H1 (cell line): ENCODE measurements at regions not wholly inside any gene's neighbourhood (a gene's known extent, or its start where the extent isn't known, plus 50 kb on each side); places are given as distances from the start of the nearest gene placed in this dataset.

Experiments
- CTCF ChIA-PET: fragments of 300-600 bp; sonication (Branson Sonifier 250); formaldehyde crosslinking; loops from one replicate; lab custom pipeline; 2021; ENCODE audit not compliant: partially characterized antibody; lab: Charles Lee
- POLR2A ChIA-PET: fragments of 300-600 bp; sonication (Branson Sonifier 250); formaldehyde crosslinking; loops from one replicate; lab custom pipeline; 2021; ENCODE audit warnings: inconsistent platforms; ENCODE audit not compliant: partially characterized antibody; lab: Charles Lee
- DNase-seq, 2 experiments: peaks; one replicate each; pipeline versions ENCODE4 v3.0.0 to v3.0.0-alpha.2; 2010 to 2022; ENCODE audit warnings: low spot score in 2 of 2, low read depth in 1 of 2, mixed read lengths in 1 of 2
- FAIRE-seq: peaks from 2 replicates; lab custom pipeline; 2011; peaks lifted over from hg19 to GRCh38; lab: Jason Lieb, UNC
- H2AFZ ChIP-seq: 2 replicates; pipeline ENCODE4 v1.8.1; 2012; ENCODE audit warnings: low read length, inconsistent platforms
- H2AK5ac ChIP-seq: 2 replicates; pipeline ENCODE4 v1.6.1; 2013; ENCODE audit warnings: low read depth, low read length
- H2BK120ac ChIP-seq: replicated peaks from 2 replicates; pipeline ENCODE3; 2013; ENCODE audit warnings: low read depth, low read length, inconsistent platforms
- H2BK12ac ChIP-seq: 2 replicates; pipeline ENCODE4 v1.6.1; 2013; ENCODE audit warnings: low read depth, low read length
- H2BK15ac ChIP-seq: 2 replicates; pipeline ENCODE4 v1.6.1; 2013; ENCODE audit warnings: low read length
- H2BK20ac ChIP-seq: 2 replicates; pipeline ENCODE4 v1.6.1; 2013; ENCODE audit warnings: low read length
- H2BK5ac ChIP-seq: 2 replicates; pipeline ENCODE4 v1.6.1; 2013; ENCODE audit warnings: low read depth, low read length
- H3K14ac ChIP-seq: 2 replicates; pipeline ENCODE4 v1.6.1; 2013; ENCODE audit warnings: inconsistent platforms; ENCODE audit not compliant: insufficient read length
- H3K18ac ChIP-seq: 2 replicates; pipeline ENCODE4 v1.6.1; 2013; ENCODE audit warnings: low read length; ENCODE audit errors: extremely low read depth
- H3K23ac ChIP-seq: 2 replicates; pipeline ENCODE4 v1.6.1; 2013; ENCODE audit warnings: inconsistent platforms; ENCODE audit not compliant: insufficient read length
- H3K23me2 ChIP-seq: 2 replicates; pipeline ENCODE4 v1.6.1; 2013; ENCODE audit warnings: low read depth, low read length
- H3K27ac ChIP-seq: 2 replicates; pipeline ENCODE4 v1.6.1; 2011; ENCODE audit warnings: low read depth, low read length, inconsistent platforms
- H3K27me3 ChIP-seq, 4 experiments: replicated peaks in 1 of 4; 1 replicate in 1 of 4; 2 replicates in 3 of 4; pipeline versions ENCODE4 v1.6.1 to v1.8.1; 2011 to 2013; ENCODE audit warnings: low read length in 3 of 4, mild to moderate bottlenecking in 3 of 4, inconsistent platforms in 2 of 4, mixed read lengths in 2 of 4, moderate library complexity in 1 of 4; ENCODE audit not compliant: control insufficient read depth in 3 of 4, insufficient read depth in 3 of 4; ENCODE audit errors: extremely low read depth in 1 of 4
- H3K36me3 ChIP-seq, 4 experiments: 2 replicates each; pipeline versions ENCODE4 v1.6.1 to v1.8.1; 2011 to 2013; ENCODE audit warnings: mild to moderate bottlenecking in 4 of 4, low read length in 3 of 4, moderate library complexity in 2 of 4, control low read depth in 1 of 4, inconsistent platforms in 1 of 4; ENCODE audit not compliant: insufficient read depth in 4 of 4, control insufficient read depth in 2 of 4
- H3K4ac ChIP-seq: replicated peaks from 2 replicates; pipeline ENCODE3; 2013; ENCODE audit warnings: low read length, low read depth, mixed read lengths, inconsistent platforms; ENCODE audit not compliant: insufficient read length
- H3K4me1 ChIP-seq, 4 experiments: replicated peaks in 1 of 4; 1 replicate in 1 of 4; 2 replicates in 3 of 4; pipeline versions ENCODE4 v1.6.1 to v1.8.1; 2011 to 2013; ENCODE audit warnings: low read length in 3 of 4, inconsistent platforms in 2 of 4, mixed read lengths in 1 of 4; ENCODE audit not compliant: insufficient read depth in 4 of 4, control insufficient read depth in 3 of 4
- H3K4me2 ChIP-seq, 2 experiments: 2 replicates each; pipeline versions ENCODE4 v1.6.1 to v1.8.1; 2011 to 2013; ENCODE audit warnings: low read depth in 2 of 2, low read length in 2 of 2, control low read depth in 1 of 2, inconsistent platforms in 1 of 2, mild to moderate bottlenecking in 1 of 2; ENCODE audit not compliant: insufficient read depth in 1 of 2
- H3K4me3 ChIP-seq, 4 experiments: fragments of 200-600, 300-600 bp in 1 of 4; sonication (generic), shearing (Covaris generic), sonication (Bioruptor Twin) in 1 of 4; 2 replicates each; pipeline versions ENCODE4 v1.5.1 to v1.8.1; 2011 to 2016; ENCODE audit warnings: low read length in 4 of 4, low read depth in 3 of 4, control low read depth in 2 of 4, inconsistent platforms in 2 of 4, mild to moderate bottlenecking in 2 of 4, mixed read lengths in 1 of 4, moderate library complexity in 1 of 4; ENCODE audit not compliant: insufficient read depth in 2 of 4; ENCODE audit errors: extremely low read depth in 1 of 4
- H3K56ac ChIP-seq: replicated peaks from 2 replicates; pipeline ENCODE3; 2013; ENCODE audit warnings: low read depth, mild to moderate bottlenecking, mixed read lengths, low read length, inconsistent platforms; ENCODE audit not compliant: insufficient read length
- H3K79me1 ChIP-seq: 2 replicates; pipeline ENCODE4 v1.6.1; 2013; ENCODE audit warnings: low read depth, low read length, control low read depth
- H3K79me2 ChIP-seq, 2 experiments: 2 replicates each; pipeline versions ENCODE4 v1.6.1 to v1.8.1; 2012 to 2013; ENCODE audit warnings: low read length in 2 of 2, mild to moderate bottlenecking in 2 of 2, inconsistent platforms in 1 of 2; ENCODE audit not compliant: insufficient read depth in 2 of 2, control insufficient read depth in 1 of 2
- H3K9ac ChIP-seq, 4 experiments: replicated peaks in 1 of 4; 1 replicate in 1 of 4; 2 replicates in 3 of 4; pipeline versions ENCODE4 v1.6.1 to v1.8.1; 2011 to 2013; ENCODE audit warnings: low read depth in 3 of 4, low read length in 3 of 4, control low read depth in 2 of 4, mild to moderate bottlenecking in 2 of 4, moderate library complexity in 2 of 4, inconsistent platforms in 1 of 4; ENCODE audit errors: extremely low read depth in 1 of 4
- H3K9me3 ChIP-seq, 2 experiments: 2 replicates each; pipeline versions ENCODE4 v1.6.1 to v1.8.1; 2012 to 2013; ENCODE audit warnings: mild to moderate bottlenecking in 2 of 2, moderate library complexity in 2 of 2, control low read depth in 1 of 2, inconsistent platforms in 1 of 2, low read depth in 1 of 2, low read length in 1 of 2, mixed read lengths in 1 of 2; ENCODE audit not compliant: insufficient read depth in 2 of 2
- H4K20me1 ChIP-seq, 2 experiments: replicated peaks in 1 of 2; 2 replicates each; pipeline versions ENCODE3 to v1.8.1; 2011 to 2013; ENCODE audit warnings: inconsistent platforms in 2 of 2, low read length in 2 of 2, mild to moderate bottlenecking in 1 of 2; ENCODE audit not compliant: insufficient read depth in 2 of 2, control insufficient read depth in 1 of 2
- H4K5ac ChIP-seq: 2 replicates; pipeline ENCODE4 v1.6.1; 2013; ENCODE audit warnings: low read length, low read depth, mixed read lengths, inconsistent platforms; ENCODE audit not compliant: insufficient read length
- H4K8ac ChIP-seq: 2 replicates; pipeline ENCODE4 v1.8.0; 2013; ENCODE audit warnings: mild to moderate bottlenecking, moderate library complexity, low read length, inconsistent platforms; ENCODE audit not compliant: insufficient read depth; ENCODE audit errors: extremely low read depth
- H4K91ac ChIP-seq: replicated peaks from 2 replicates; pipeline ENCODE3; 2013; ENCODE audit warnings: low read length, mixed read lengths, inconsistent platforms; ENCODE audit not compliant: insufficient read length
- JUND ChIP-seq: IDR thresholded peaks from 2 replicates; pipeline ENCODE4 v1.6.1; 2011; ENCODE audit warnings: mild to moderate bottlenecking, improper control_type of control experiment, low read length
- NANOG ChIP-seq: IDR thresholded peaks from 2 replicates; pipeline ENCODE4 v1.6.1; 2011; ENCODE audit warnings: low read length, low read depth, mild to moderate bottlenecking, inconsistent platforms; ENCODE audit not compliant: insufficient read depth, poor library complexity, severe bottlenecking
- RXRA ChIP-seq: IDR thresholded peaks from 2 replicates; pipeline ENCODE4 v1.6.1; 2011; ENCODE audit warnings: low read depth, mild to moderate bottlenecking, low read length, moderate library complexity; ENCODE audit not compliant: insufficient read depth

- Histone ChIP-seq H2AFZ (no peak overlapping the region), H4K8ac (no peak overlapping the region), H3K23ac (no peak overlapping the region), H3K79me2 (no peaks in the 10 kb centered on the region), H4K5ac (no peak overlapping the region), H3K79me1 (no peaks in the 10 kb centered on the region), H2BK5ac (no peak overlapping the region), H2BK15ac (no peak overlapping the region), H4K91ac (no peak overlapping the region), H3K4me2 (no peak overlapping the region), H3K56ac (no peak overlapping the region), H3K27ac (no peak overlapping the region), H2AK5ac (no peak overlapping the region), H2BK12ac (no peak overlapping the region), H3K27me3 (no peaks in the 10 kb centered on the region), H3K4me1 (peaks cover 0 to 1% (median 0%) of the 10 kb centered on the region in 4 experiments; a peak in 1 of 7 replicates), H3K9ac (no peak overlapping the region), H2BK20ac (no peak overlapping the region), H3K4ac (no peak overlapping the region), H3K18ac (no peak overlapping the region), H3K36me3 (no peaks in the 10 kb centered on the region), H3K23me2 (no peaks in the 10 kb centered on the region), H3K4me3 (no peak overlapping the region), H3K9me3 (no peaks in the 10 kb centered on the region), H2BK120ac (no peak overlapping the region), H3K14ac (no peak overlapping the region), H4K20me1 (no peaks in the 10 kb centered on the region)
- POLR2A ChIA-PET, result no interaction called here
- CTCF ChIA-PET, result no interaction called here
- FAIRE-seq (no peak), DNase-seq (no peak)
- TF ChIP-seq NANOG, result no peak
- TF ChIP-seq JUND, result no peak
- no peak for TF ChIP-seq RXRA
Measured at GRCh38 chr6:48834706-48835105, 628.3 kb downstream of the MMUT start.
